Suprapubic skin (tissue), 3 donors: ENCODE measurements at regions not wholly inside any gene's neighbourhood (a gene's known extent, or its start where the extent isn't known, plus 50 kb on each side); places are given as distances from the start of the nearest gene placed in this dataset.

Experiments
- CTCF ChIP-seq, 2 donors: fragments of 200-600 bp in 1 of 2; fragments of 450-650 bp in 1 of 2; sonication (generic) in 1 of 2; IDR thresholded peaks; one replicate each; pipeline ENCODE4 v1.5.1; 2016 to 2019; ENCODE audit warnings: antibody characterized with exemption in 2 of 2, mild to moderate bottlenecking in 1 of 2, moderate library complexity in 1 of 2
- POLR2AphosphoS5 ChIP-seq, 3 donors: sonication (generic); formaldehyde crosslinking; IDR thresholded peaks; one replicate each; pipeline ENCODE4 v1.6.1; 2017; ENCODE audit warnings: antibody characterized with exemption in 3 of 3

GRCh38 chr2:156079845-156080244, 252.7 kb downstream of the NR4A2 start:
- no peak for TF ChIP-seq POLR2AphosphoS5 (IDR thresholded peaks at IDR 0.05)
- TF ChIP-seq CTCF (IDR thresholded peaks at IDR 0.05) = no peak
